ENCODE measurements at regions not wholly inside any gene's neighbourhood (a gene's known extent, or its start where the extent isn't known, plus 50 kb on each side); places are given as distances from the start of the nearest gene placed in this dataset.
A peak's percentile ranks its signal among the peaks of the same experiment; 100 is the strongest.

DNA sequence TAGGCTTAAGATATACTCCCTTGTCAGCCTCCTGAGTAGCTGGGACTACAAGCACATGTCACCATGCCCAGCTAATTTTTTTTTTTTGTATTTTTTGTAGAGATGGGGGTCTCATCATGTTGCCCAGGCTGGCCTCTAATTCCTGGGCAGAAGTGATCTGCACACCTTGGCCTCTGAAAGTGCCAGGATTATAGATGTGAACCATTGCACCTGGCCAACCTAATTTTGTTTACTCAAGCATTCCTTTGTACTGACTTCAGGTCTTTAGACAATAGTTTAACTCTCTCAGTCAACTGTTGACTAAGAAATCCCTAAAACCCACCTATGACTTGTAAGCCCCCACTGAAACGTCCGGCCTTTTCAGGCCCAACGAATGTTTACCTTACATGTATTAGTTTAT is 628.3 kb upstream of the CDH8 start:
- Histone ChIP-seq H3K36me3 (ENCODE audit: insufficient read depth, low read length) (no peaks in the 10 kb centered on the region), H3K4me3 (ENCODE audit: low read length) (no peak overlapping the region), H3K27me3 (ENCODE audit: insufficient read depth, low read length, poor library complexity, severe bottlenecking) (no peaks in the 10 kb centered on the region), H3K4me1 (ENCODE audit: insufficient read depth, low read length) (no peaks in the 10 kb centered on the region), H3K9me3 (ENCODE audit: low read length) (no peaks in the 10 kb centered on the region), H3K27ac (ENCODE audit: low read depth, low read length) (no peak overlapping the region)
- H3K27ac Mint-ChIP-seq: no peak overlapping the region
- H3K36me3 Mint-ChIP-seq: no peaks in the 10 kb centered on the region
- H3K27me3 Mint-ChIP-seq: no peaks in the 10 kb centered on the region
- CTCF ChIA-PET: no interaction called here
- POLR2A ChIA-PET: no interaction called here
- no peak for DNase-seq
- no peak overlapping the region for H3K4me3 Mint-ChIP-seq
- H3K4me1 Mint-ChIP-seq: no peaks in the 10 kb centered on the region
- H3K9me3 Mint-ChIP-seq: peaks cover 14 to 49% (median 28%) of the 10 kb centered on the region in 5 donors

DNA sequence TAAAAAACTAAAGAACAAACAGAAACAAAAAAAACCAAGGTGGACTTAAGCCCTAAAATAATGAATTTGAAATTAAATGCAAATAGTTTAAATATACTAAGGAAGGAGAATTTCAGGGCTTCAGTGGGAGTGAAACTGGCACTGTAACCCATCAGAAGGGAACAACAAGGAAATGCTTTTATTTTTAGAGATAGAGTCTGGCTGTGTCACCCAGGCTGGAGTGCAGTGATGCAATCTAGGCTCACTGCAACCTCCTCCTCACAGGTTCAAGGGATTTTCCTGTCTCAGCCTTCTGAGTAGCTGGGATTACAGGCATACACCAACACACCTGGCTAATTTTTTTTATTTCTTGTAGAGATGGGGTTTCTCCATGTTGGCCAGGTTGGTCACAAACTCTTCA is 625.2 kb upstream of the CDH8 start:
- Mint-ChIP-seq H3K27ac (no peak overlapping the region), H3K27me3 (no peaks in the 10 kb centered on the region), H3K36me3 (no peaks in the 10 kb centered on the region), H3K4me3 (no peak overlapping the region), H3K9me3 (peaks cover 13 to 47% (median 20%) of the 10 kb centered on the region in 5 donors), H3K4me1 (no peaks in the 10 kb centered on the region)
- Histone ChIP-seq H3K36me3 (ENCODE audit: insufficient read depth, low read length) (no peaks in the 10 kb centered on the region), H3K9me3 (ENCODE audit: low read length) (no peaks in the 10 kb centered on the region), H3K27me3 (ENCODE audit: insufficient read depth, low read length, poor library complexity, severe bottlenecking) (no peaks in the 10 kb centered on the region), H3K4me1 (ENCODE audit: insufficient read depth, low read length) (no peaks in the 10 kb centered on the region), H3K27ac (ENCODE audit: low read depth, low read length) (no peak overlapping the region), H3K4me3 (ENCODE audit: low read length) (no peak overlapping the region)
- POLR2A ChIA-PET: no interaction called here
- CTCF ChIA-PET: no interaction called here
- no peak for DNase-seq

- Mint-ChIP-seq H3K4me1 (no peaks in the 10 kb centered on the region), H3K36me3 (no peaks in the 10 kb centered on the region), H3K27ac (no peak overlapping the region), H3K27me3 (no peaks in the 10 kb centered on the region), H3K9me3 (peaks cover 9 to 37% (median 22%) of the 10 kb centered on the region in 5 donors), H3K4me3 (no peak overlapping the region)
- no peaks in the 10 kb centered on the region for H3K9me3 ChIP-seq (ENCODE audit: low read length)
- H3K36me3 ChIP-seq (ENCODE audit: insufficient read depth, low read length): no peaks in the 10 kb centered on the region
- no peak overlapping the region for H3K4me3 ChIP-seq (ENCODE audit: low read length)
- DNase-seq: no peak
- H3K27me3 ChIP-seq (ENCODE audit: insufficient read depth, low read length, poor library complexity, severe bottlenecking): no peaks in the 10 kb centered on the region
- ChIA-PET CTCF (no interaction called here), POLR2A (no interaction called here)
- no peaks in the 10 kb centered on the region for H3K4me1 ChIP-seq (ENCODE audit: insufficient read depth, low read length)
- no peak overlapping the region for H3K27ac ChIP-seq (ENCODE audit: low read depth, low read length)
Measured at GRCh38 chr16:62657116-62657515, 620.9 kb upstream of the CDH8 start.

- no peaks in the 10 kb centered on the region for H3K36me3 Mint-ChIP-seq
- Histone ChIP-seq H3K4me3 (ENCODE audit: low read length) (no peak overlapping the region), H3K27ac (ENCODE audit: low read depth, low read length) (no peak overlapping the region), H3K4me1 (ENCODE audit: insufficient read depth, low read length) (no peaks in the 10 kb centered on the region), H3K36me3 (ENCODE audit: insufficient read depth, low read length) (no peaks in the 10 kb centered on the region), H3K27me3 (ENCODE audit: insufficient read depth, low read length, poor library complexity, severe bottlenecking) (no peaks in the 10 kb centered on the region), H3K9me3 (ENCODE audit: low read length) (no peaks in the 10 kb centered on the region)
- H3K4me3 Mint-ChIP-seq: no peak overlapping the region
- peaks cover 10 to 50% (median 22%) of the 10 kb centered on the region in 5 donors for H3K9me3 Mint-ChIP-seq
- POLR2A ChIA-PET: no interaction called here
- CTCF ChIA-PET: no interaction called here
- no peak overlapping the region for H3K27ac Mint-ChIP-seq
- no peaks in the 10 kb centered on the region for H3K4me1 Mint-ChIP-seq
- no peak for DNase-seq
- H3K27me3 Mint-ChIP-seq: no peaks in the 10 kb centered on the region
Measured at GRCh38 chr16:62652441-62653120, 616.3 kb upstream of the CDH8 start.

DNA sequence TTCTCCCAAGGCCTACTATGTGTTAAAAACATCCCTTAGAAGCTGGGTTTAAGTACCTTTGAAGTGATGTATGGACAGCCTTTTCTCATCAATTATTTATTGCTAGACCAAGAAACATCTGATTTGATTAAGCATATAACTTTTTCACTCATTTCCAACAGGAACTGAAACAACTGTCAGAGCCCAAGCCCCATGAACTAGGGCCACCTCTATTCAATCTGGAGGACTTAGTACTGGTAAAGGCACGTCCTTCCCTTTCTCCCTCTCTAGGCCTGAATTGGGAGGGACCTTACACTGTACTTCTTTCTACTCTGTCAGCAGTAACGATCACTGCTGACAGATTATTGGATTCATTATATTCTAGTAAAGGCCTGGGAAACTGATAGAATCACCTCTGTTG is 612.0 kb upstream of the CDH8 start:
- no peak overlapping the region for H3K4me3 Mint-ChIP-seq
- Histone ChIP-seq H3K36me3 (ENCODE audit: insufficient read depth, low read length) (no peaks in the 10 kb centered on the region), H3K4me1 (ENCODE audit: insufficient read depth, low read length) (no peaks in the 10 kb centered on the region), H3K4me3 (ENCODE audit: low read length) (no peak overlapping the region), H3K27me3 (ENCODE audit: insufficient read depth, low read length, poor library complexity, severe bottlenecking) (no peaks in the 10 kb centered on the region), H3K27ac (ENCODE audit: low read depth, low read length) (no peak overlapping the region), H3K9me3 (ENCODE audit: low read length) (peaks cover 4% of the 10 kb centered on the region)
- no peaks in the 10 kb centered on the region for H3K27me3 Mint-ChIP-seq
- H3K4me1 Mint-ChIP-seq: no peaks in the 10 kb centered on the region
- POLR2A ChIA-PET: no interaction called here
- DNase-seq: no peak
- H3K27ac Mint-ChIP-seq: no peak overlapping the region
- no peaks in the 10 kb centered on the region for H3K36me3 Mint-ChIP-seq
- CTCF ChIA-PET: no interaction called here
- peaks cover 10 to 48% (median 23%) of the 10 kb centered on the region in 5 donors for H3K9me3 Mint-ChIP-seq

DNA sequence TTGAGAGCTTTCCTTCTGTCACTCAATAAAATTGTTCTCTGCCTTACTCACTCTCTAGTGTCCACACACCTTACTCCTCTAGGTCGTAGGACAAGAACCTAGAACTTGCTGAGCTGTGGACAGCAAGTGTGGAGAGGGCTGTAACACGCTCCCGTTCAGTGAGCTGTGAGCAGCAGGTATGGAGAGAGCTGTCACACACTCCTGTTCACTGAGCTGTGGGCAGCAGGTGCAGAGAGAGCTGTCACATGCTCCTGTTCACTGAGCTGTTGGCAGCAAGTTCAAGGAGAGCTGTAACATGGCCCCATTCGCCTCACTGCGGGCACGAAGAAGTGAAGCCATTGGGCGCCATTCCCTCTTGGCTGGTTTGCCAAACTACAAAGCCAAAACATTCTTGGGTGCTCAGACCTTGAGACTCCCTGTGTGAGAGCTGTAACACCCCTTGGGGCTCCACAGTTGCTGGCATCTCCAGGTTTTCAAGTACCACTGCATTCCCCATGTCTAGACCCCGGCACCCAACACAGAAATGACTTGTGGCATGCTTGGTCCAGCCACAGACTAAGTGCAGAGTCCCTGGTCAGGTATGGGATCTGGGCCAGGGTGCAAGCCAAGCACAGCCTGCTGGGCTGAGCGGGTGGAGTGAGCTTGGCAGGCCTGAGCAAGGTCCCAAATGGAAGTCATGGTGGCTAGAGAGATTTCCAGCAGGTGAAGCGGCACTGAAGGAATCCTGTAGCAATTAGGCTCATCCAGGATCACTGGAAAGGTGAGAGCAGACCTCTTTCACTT is 608.0 kb upstream of the CDH8 start:
- H3K4me3 ChIP-seq (ENCODE audit: low read length): no peak overlapping the region
- H3K36me3 Mint-ChIP-seq: no peaks in the 10 kb centered on the region
- DNase-seq: no peak
- CTCF ChIA-PET: no interaction called here
- no peak overlapping the region for H3K27ac Mint-ChIP-seq
- H3K9me3 Mint-ChIP-seq: peaks cover 8 to 49% (median 21%) of the 10 kb centered on the region in 5 donors
- no peaks in the 10 kb centered on the region for H3K36me3 ChIP-seq (ENCODE audit: insufficient read depth, low read length)
- H3K27me3 ChIP-seq (ENCODE audit: insufficient read depth, low read length, poor library complexity, severe bottlenecking): no peaks in the 10 kb centered on the region
- H3K27ac ChIP-seq (ENCODE audit: low read depth, low read length): no peak overlapping the region
- H3K4me3 Mint-ChIP-seq: no peak overlapping the region
- peaks cover 4% of the 10 kb centered on the region for H3K9me3 ChIP-seq (ENCODE audit: low read length)
- H3K4me1 Mint-ChIP-seq: no peaks in the 10 kb centered on the region
- POLR2A ChIA-PET: no interaction called here
- H3K4me1 ChIP-seq (ENCODE audit: insufficient read depth, low read length): no peaks in the 10 kb centered on the region
- H3K27me3 Mint-ChIP-seq: no peaks in the 10 kb centered on the region

DNA sequence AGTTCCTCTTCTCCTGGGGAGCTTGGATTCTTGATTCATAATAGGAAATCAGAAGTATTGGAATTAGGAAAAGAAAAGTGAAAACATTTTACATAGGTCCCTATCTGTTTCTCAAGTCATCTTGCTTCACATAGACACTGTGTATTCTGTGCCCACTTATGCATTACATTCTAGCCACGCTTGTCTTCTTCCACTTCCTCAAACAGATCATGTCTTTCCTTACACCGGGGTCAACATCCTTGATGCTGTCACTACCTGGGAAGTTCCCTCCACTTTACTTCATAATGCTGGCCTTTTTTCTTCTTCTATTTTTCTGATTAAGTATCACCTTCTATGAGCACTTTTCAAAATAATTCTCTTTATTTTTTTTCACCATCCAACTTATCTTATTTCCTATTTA is 606.4 kb upstream of the CDH8 start:
- Histone ChIP-seq H3K36me3 (ENCODE audit: insufficient read depth, low read length) (no peaks in the 10 kb centered on the region), H3K4me1 (ENCODE audit: insufficient read depth, low read length) (no peaks in the 10 kb centered on the region), H3K27ac (ENCODE audit: low read depth, low read length) (no peak overlapping the region), H3K9me3 (ENCODE audit: low read length) (peaks cover 4% of the 10 kb centered on the region), H3K27me3 (ENCODE audit: insufficient read depth, low read length, poor library complexity, severe bottlenecking) (no peaks in the 10 kb centered on the region), H3K4me3 (ENCODE audit: low read length) (no peak overlapping the region)
- Mint-ChIP-seq H3K36me3 (no peaks in the 10 kb centered on the region), H3K4me3 (no peak overlapping the region), H3K27me3 (no peaks in the 10 kb centered on the region), H3K9me3 (peaks cover 13 to 48% (median 20%) of the 10 kb centered on the region in 5 donors), H3K27ac (no peak overlapping the region), H3K4me1 (no peaks in the 10 kb centered on the region)
- ChIA-PET CTCF (no interaction called here), POLR2A (no interaction called here)
- DNase-seq: no peak

GRCh38 chr16:62639890-62640289 is 603.7 kb upstream of the CDH8 start:
- Mint-ChIP-seq H3K27ac (peak overlapping the region in 3 of 8 donors; percentile 32 to 89 (median 42)), H3K4me1 (no peaks in the 10 kb centered on the region), H3K36me3 (no peaks in the 10 kb centered on the region), H3K27me3 (no peaks in the 10 kb centered on the region), H3K4me3 (peak overlapping the region in 2 of 7 donors; percentile 20), H3K9me3 (peaks cover 16 to 40% (median 22%) of the 10 kb centered on the region in 5 donors)
- Histone ChIP-seq H3K36me3 (ENCODE audit: insufficient read depth, low read length) (no peaks in the 10 kb centered on the region), H3K27ac (ENCODE audit: low read depth, low read length) (no peak overlapping the region), H3K4me1 (ENCODE audit: insufficient read depth, low read length) (no peaks in the 10 kb centered on the region), H3K27me3 (ENCODE audit: insufficient read depth, low read length, poor library complexity, severe bottlenecking) (no peaks in the 10 kb centered on the region), H3K9me3 (ENCODE audit: low read length) (no peaks in the 10 kb centered on the region), H3K4me3 (ENCODE audit: low read length) (no peak overlapping the region)
- DNase-seq: no peak
- ChIA-PET CTCF (no interaction called here), POLR2A (no interaction called here)

All from CD8-positive, alpha-beta memory T cell (primary cell).